Activated CD4-positive, alpha-beta T cell treated with anti-CD3 and anti-CD28 coated beads, Interleukin-2, Interleukin-6, amounts not matched to agents 100 ng/mL and 50 ng/mL, durations not matched to agents 16 hours and 8 hours (primary cell): ENCODE measurements at regions not wholly inside any gene's neighbourhood (a gene's known extent, or its start where the extent isn't known, plus 50 kb on each side); places are given as distances from the start of the nearest gene placed in this dataset.

Source experiments
- DNase-seq: peaks from one replicate; pipeline ENCODE4 v3.0.0-alpha.2; 2020

DNA sequence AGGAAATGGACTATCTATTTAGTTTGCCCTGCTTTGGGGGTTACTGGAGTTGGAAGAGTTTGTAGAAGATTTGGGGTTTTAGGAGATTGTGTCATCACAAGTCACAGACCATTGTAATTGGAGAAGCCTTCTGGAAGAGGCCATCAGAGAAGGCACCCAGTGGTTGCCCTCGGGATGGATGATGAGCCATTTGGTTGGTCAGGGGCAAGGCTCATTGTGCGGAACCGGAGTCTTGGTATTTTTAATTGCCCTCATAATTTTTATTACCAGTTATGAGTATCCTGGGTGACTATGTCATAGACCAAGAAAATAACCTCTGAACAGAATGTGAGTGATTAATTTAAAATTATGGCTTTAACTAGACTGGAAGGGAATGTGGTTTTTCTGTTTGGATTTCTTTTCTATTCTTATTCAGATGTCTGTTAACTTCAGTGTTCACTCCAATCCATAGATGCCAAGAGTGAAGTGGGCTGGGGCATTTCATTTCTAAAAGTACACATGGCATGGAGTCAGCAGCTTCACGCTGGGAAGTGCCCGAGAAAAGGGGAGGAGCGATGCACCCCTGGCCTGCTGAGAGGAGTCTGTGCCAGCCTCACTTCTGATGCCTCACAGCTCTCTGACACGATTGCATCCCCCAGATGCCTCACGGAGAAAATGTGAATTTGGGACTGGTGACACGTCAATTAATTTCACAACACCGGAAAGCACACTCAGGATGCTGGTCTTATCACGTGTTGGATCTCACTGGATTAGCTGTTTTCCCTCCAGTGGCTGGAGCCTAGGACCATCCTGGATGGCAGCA lies 225.6 kb upstream of the IGFBP3 start:
- no peak for DNase-seq

DNA sequence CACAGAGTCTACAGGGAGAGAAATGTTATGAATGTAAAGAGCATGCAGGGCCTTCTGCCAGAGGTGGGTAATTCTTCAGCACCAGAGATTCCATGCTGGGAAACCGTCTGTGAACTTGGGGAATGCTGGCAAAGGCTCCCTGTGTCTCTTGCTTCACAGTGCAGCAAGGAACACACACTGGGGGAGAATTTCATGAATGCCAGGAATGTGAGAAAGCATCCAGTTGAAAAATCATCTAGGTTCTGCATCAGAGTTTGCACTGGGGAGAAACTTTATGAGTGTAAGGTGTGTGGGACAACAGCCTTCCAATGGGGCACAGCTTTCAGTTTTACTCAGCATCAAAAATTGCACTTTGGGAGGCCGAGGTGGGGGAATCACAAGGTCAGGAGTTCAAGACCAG lies 224.3 kb upstream of the IGFBP3 start:
- DNase-seq = no peak

DNA sequence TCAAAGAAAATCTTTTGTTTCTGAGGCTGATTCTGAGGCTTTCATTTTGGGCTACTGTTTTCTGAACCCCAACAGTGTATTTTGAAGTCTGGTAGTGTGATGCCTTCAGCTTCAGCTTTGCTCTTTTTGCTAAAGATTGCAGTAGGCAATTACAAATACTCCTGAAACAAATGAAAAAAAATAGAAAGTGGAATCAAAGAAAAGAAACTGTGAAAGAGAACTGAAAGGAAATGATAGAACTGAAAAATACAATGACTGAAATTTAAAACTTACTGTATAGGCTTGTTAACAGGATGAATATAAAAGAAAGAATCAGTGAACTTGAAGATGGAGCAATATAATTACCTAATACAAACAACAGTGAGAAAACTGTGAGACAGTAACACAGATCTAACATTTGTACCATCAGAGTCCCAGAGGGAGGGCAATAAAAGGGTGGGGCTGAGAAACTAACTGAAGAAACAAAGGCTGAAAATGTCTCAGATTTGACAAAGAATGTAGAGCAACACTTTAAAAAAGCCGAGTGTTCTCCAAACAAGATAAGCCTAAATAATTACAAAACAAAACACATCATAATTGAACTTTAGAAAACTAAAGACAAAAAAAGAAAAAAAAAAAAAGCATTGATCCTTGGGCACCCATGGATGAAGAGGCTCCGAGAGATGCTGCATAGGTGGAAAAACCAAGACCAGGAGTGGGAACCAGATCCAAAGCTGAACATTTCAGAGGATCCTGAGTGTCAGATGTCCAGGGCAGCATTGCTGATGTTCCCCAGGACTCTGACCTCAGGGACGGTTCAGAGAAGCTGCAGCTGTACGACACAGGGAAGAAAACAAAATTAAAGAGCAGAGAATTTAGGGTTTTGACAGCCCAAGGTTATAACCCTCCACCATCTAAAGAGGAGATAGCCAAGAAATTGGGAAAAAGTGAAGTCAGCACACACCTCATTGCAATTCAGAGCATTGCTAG lies 223.2 kb upstream of the IGFBP3 start:
- no peak for DNase-seq

DNA sequence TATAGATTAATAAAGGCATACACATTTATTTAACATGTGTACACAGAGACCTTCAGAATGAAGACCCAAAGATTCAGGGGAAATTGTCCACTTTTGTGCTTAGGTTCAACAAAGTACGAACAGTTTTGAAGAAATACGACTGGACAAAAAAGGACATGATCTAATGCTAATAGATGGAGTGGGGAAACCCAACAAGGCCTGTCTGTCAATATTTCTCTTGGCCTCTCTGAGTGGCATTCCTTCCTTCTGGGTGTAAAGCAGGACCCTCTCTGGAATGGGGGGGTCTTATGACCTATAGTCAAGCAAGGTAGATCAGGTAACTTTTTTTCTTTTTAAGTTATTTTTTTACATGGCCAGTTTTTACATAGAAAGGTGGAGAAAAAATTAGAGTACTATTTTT lies 222.3 kb upstream of the IGFBP3 start:
- no peak for DNase-seq

DNA sequence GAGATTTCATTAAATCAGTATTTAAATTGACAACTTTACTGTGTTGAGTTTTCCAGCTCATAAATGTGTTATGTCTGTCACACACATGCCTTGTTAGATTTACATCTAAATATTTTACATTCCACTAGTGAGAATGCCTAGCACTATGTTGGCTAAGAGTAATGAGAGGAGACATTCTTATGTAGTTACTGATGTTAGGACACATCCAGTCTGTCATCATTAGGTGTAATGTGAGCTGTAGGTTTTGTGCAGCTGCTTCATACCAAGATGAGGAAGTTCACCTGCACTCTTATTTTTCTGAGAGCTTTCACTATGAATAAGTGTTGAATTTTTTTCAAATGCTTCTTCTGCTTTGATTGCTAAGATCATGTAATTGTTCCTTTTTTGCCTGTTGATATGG lies 218.0 kb upstream of the IGFBP3 start:
- DNase-seq = peak; percentile 2

DNA sequence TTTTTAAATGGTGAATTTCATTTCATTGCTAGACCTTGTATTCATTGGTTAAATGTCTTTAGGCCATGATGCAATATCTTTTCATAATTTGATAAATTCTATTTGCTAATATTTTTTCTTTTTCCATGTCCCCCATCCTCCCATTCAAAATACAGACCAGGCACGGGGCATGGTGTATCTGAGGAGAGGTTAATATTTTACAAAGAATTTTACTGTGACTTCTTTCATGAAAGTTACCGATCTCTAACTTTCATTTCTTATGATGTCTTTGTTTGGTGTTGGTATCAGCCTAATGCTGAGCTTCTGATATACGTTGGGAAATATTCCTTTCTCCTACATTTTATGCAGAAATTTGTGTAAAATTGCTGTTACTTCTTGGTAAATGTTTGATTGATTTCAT lies 216.7 kb upstream of the IGFBP3 start:
- no peak for DNase-seq

DNA sequence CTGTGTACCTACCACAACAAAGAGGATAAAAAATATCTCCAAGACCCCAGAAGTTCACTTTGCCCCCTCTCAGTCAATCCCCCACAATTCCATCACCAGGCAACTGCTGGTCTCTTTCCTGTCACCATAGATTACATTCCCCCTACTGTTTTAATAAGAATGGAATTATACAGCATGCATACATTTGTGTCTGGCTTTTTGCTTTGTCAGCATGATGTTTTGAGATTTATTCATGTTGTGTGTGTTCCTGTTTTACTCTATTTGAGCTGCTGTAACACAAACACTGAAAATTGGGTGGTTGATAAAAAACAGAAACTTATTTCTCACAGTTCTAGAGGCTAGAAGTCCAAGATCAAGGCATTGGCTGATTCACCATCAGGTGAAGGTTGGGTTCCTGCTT lies 214.5 kb upstream of the IGFBP3 start:
- DNase-seq = no peak

DNA sequence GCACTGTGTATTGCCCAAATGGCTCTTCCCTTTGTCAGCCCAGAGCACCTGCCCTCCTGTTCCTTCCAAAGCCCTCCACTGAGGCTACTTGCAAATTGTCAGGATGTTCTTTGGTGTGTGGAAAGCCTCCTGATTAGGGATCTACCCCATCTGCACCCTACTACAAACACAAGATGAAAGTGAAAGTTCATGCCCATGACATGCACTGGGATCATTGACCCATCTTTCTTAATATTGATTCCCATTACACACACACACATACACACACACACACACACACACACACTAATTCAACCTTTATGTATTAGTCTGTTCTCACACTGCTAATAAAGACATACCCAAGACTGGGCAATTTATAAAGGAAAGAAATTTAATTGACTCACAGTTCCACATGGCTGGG lies 213.7 kb upstream of the IGFBP3 start:
- no peak for DNase-seq

DNA sequence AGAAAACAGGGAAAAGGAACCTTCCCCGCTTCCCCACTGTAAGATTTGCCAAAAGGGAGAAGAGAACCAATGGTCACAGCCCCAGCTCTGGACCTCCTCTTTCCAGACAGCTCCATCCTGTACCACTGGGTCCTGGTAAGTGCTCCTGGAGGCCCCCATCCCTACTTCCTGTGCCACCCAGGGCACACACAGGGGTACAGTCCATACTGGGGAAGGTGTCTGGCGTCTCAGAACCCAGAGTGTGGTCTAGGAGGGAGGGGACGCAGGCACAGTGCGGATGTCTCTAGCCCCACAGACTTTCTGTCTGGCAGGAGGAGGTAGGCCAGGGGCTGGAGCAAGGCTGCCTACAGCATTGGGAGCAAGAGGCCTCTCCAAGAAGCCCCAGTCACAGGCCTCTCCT lies 213.3 kb upstream of the IGFBP3 start:
- DNase-seq = no peak

DNA sequence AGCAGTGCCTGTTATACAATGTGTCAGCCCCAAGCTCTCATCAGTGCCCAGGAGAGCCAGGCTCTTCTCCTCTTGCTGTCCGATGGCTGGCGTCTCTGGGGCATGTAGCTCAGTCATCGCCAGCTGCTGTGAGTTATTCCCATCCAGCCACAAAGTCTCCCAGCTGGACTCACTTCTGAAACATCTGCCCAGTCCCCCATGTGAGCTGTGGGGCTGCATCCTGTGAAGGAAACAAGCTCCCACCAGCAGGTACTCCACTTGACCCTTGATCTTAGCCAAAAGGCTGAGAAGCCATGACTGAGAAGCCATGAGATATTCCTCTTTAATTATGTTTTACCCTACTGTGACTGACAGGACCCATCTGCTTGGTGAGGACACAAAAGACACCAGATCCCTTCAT lies 212.7 kb upstream of the IGFBP3 start:
- no peak for DNase-seq

DNA sequence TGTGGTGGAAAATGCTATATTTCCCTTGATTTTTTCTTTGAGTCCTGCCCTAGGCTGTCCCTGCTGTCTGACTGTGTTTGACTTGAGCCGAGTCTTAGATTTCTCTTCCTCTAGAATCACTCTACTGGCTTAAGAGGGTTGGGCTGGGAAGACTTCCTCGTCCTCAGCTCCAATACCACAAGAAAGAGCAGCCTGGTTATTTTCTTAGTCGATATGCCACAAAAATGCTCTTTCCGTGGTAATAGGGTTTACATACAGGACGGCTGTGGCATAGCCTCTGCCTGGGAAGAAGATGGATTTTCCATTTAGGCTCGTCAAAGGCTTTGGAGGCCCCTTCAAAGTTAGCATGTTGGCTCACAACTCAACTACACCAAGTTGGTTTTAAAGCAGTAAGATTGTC lies 212.0 kb upstream of the IGFBP3 start:
- no peak for DNase-seq

DNA sequence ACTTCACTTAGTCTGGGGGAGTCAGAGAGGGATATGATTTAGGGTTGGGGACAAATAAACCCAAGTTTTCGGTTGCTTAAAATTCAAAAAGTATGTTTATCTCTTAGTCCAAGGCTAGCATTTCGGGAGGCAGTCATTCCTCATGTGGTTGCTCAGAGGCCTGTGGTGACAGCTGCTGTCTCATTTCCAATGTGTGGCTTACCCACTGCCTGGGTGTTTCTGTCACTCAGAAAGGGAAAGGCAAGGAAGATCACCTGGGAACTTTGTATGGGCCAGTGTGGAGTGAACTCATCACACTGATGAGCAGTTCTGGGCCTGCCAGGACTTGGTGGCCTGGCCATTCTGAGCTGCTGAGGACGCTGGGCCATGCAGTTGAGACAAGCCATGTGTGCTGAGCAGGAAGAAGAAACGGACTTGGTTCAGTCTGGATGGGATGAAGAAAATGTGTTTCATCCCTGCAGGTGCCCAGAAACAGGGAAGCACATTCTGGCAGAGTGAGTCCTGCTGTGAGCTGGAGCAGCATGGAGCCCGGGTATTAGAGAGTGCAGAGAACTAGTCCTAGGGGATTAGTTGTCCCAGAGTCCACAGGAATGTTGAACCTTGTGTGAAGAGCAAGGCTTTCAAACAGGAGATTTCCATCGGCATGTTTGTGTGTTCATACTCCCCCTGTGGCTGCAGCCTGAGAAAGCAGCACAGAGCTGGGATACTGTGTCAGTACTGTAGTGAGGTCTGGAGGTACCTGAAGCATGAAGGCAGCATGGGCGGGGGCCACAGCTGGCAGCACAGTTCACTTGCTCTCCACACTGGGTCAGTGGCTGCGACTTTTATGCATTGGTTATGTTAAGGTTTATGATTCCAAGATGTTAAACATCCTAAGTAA lies 211.1 kb upstream of the IGFBP3 start:
- no peak for DNase-seq

DNA sequence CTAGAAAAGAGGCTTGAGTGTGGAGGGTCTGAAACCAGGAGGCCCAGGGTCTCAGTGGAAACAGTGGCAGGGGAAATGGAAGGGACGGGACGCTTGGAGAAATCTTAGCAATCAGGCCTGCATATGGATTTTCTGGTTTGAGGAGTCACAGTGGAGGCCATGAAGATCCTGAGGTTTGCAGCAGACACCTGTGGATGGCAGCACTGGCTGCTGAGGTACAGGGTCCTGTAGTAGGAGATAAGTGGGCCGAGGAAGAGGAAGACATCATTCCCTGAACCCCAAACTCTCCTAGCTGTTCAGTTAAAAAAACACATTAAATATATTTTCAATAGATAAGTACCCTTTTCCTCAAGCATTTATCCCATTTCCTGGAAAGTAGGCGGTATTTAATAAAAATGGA lies 208.8 kb upstream of the IGFBP3 start:
- no peak for DNase-seq

DNA sequence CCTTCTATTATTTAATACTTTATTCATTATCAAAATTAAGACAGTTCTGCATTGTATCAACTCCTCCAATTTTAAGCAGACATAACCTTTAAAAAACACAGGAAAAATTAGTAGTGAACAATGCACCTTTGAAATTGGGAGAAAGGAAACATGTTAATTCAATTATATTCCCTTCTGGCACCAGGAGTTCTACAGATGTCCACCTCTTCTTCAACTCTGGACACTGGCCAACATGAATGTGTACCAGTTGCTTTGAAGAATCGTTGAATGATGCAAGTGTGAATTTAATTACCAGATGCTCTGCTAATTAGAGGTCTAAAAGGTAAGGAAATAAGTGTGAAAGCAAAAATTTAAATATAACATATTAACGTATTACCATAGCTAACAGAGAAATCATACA lies 206.7 kb upstream of the IGFBP3 start:
- DNase-seq = no peak

DNA sequence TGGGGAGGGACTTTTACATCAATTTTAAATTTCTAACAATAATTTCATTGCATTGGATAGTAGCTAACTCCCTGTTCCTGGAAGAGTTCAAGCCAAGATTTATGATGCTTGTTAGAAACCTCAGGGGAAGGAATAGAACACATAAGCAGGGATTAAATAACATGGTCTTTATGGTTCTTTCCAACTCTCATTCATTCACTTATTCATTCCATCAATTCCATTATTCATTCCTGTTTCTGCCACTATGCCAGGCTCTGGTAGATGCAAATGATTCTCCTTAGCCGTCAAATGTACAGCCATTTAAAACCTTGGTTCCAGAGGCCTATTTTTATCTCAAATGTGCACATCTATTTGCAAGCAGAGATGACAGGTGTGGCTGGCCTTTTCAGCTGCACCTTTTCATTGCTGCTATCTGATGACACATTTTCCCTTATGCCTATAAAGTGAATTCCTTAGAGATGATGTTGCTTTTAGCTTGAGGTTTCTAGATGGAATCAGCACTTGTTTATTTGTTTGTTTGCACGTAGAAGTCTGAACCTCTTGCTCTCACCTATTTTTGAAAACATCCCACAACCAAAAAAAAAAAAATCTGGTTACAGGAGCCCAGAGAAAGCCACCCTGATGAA lies 205.7 kb upstream of the IGFBP3 start:
- DNase-seq = no peak

DNA sequence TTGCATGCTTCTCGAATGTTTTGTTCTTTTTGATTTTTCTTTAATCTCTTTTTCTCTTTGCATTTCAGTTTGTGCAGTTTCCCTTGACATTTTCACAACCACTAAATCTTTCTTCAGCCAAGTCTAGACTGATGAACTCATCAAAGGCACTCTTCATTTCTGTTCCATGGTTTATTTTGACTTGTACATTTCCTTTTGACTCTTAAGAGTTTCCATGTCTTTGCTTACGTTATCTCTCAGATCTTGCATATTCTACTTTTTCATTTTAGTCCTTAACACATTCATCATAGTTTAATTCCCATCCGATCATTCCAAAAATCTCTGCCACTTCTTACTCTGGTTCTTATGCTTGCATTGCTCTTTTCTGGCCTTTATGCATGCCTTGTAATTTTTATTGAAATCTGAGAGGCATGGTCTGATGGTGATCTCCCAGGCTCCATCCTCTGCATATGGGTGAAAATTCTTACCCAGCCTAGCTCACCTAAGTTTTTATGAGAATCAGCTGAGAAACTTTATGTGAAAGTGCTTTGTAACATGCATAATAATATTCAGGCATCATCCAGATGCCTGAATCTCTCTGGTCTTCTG lies 202.8 kb upstream of the IGFBP3 start:
- DNase-seq = no peak

DNA sequence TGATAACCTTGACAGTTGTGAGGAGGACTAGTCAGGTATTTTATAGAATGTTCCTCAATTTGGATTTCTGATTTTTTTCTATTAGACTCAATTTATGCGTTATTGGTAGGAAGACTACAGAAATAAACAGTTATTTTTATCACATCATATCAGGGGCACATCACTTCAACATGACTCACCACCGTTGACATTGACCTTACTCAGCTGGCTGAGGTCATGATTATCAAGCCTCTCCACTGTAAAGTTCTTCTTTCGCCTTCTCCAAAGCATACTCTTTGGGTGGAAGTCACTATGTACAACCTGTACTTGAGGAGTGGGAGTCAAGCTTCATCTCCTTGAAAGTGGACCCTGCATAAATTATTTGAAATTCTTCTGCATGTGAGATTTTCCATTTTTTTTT lies 194.3 kb upstream of the IGFBP3 start:
- DNase-seq = no peak

DNA sequence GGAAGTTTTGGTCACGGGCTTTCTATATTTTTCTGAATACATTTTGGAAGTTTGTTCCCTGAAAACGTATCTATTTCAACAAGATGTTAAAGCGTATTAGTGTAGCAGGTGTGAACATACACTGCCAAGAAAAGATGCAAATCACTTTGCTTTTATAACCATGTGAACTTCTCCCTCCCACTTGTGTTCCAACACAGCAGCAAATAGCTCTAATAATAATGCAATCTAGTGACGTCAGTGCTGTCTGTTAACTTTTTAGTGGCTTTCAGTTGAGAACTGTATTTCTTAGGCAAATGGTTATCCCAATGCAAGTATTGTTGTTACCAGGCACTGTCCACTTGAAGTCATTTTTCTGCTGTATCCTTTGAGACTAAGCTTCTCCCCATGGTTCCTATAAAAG lies 188.4 kb upstream of the IGFBP3 start:
- DNase-seq = no peak

DNA sequence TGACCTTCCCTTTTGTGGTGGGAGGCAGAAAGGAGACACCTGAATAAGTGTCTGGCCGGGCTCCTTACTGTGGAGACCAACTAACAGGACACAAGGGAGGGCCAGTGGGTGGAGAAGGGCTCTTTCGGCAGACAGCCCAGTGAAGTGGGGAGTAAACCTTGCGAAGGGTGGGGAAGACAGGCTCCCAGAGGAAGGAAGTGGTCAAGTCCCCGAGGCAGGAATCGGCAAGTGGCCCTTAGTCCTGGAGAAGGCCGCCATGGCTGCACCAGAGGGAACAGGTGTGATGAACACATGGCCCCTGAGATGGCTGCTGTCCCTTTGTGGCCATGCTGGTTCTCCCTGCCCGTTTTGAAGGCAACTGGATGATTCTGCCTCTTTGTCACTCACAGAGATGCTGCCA lies 187.2 kb upstream of the IGFBP3 start:
- no peak for DNase-seq

DNA sequence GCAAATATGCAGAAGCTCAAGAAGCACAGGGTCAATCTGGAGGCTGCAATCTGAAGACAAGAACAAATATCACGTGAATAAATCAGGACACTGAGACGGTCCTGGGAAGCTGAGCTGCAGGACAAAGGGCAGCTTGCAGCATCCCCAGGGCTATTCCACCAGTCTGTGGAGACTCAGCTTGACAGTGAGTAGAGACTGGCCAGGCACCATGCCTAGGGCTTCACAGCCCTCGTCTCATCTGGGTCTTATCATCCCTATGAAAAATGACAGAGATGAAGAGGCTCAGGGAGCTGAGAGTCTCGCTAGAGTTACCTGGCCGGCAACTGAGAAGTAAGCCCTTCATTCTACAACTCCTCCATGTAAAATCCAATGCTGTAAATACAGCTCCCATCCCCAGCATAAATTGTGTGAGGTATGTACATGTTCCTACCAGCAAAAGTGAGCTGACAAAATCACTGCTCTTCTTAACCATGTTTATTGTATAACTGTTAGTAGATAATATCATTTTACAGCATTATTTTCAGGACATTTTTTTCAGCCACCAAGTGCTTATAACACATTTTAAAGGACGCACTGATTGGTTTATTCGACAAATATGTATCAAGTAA lies 186.6 kb upstream of the IGFBP3 start:
- DNase-seq = no peak

DNA sequence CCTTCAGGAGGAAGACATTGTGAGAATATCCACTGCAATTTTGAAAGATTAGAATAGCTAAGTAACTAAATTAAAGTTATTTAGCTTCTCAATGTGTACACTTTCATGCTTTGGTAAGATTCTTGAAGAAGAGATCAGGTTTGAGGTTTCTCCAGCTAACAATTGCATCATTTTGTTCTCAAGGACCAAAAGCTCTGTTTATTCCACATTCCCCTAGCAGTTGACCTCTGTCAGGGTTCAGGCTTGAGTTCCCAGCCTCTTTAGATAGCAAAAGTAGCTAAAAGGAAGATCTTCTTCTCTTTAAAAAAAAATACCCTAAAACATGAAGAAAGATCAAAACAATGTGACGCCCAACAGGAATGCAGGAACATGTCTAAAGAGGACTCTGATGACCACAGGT lies 179.4 kb upstream of the IGFBP3 start:
- no peak for DNase-seq

DNA sequence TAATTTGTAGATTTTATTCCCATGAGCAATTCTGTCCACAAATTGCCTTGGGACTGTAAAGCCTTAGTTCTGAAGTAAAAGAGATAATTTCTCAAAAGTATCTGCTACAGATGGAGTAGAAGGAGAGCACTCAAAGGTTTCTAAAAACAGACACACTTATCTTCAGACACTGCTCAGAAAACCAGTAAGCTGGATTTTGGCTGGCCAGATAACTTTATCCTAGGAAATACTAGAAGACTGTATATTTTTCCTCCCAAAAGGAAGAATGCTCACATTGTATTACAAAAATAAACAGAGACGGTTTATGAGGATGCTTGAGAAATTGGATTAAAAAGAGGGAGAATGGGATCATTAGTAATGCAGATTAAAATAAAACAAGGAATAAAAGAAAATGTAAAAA lies 178.0 kb upstream of the IGFBP3 start:
- no peak for DNase-seq
